ENCODE measurements at regions not wholly inside any gene's neighbourhood (a gene's known extent, or its start where the extent isn't known, plus 50 kb on each side); places are given as distances from the start of the nearest gene placed in this dataset.

- no peak overlapping the region for H3K4me3 Mint-ChIP-seq (ENCODE audit: unreplicated experiment)
- peaks cover 18% of the 10 kb centered on the region for H3K4me1 Mint-ChIP-seq (ENCODE audit: low read depth, unreplicated experiment)
- TF ChIP-seq, protein P1, sequence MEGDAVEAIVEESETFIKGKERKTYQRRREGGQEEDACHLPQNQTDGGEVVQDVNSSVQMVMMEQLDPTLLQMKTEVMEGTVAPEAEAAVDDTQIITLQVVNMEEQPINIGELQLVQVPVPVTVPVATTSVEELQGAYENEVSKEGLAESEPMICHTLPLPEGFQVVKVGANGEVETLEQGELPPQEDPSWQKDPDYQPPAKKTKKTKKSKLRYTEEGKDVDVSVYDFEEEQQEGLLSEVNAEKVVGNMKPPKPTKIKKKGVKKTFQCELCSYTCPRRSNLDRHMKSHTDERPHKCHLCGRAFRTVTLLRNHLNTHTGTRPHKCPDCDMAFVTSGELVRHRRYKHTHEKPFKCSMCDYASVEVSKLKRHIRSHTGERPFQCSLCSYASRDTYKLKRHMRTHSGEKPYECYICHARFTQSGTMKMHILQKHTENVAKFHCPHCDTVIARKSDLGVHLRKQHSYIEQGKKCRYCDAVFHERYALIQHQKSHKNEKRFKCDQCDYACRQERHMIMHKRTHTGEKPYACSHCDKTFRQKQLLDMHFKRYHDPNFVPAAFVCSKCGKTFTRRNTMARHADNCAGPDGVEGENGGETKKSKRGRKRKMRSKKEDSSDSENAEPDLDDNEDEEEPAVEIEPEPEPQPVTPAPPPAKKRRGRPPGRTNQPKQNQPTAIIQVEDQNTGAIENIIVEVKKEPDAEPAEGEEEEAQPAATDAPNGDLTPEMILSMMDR (IDR thresholded peaks at IDR 0.05; ENCODE audit: partially characterized antibody, unreplicated experiment), result no peak
- H3K27ac Mint-ChIP-seq (ENCODE audit: unreplicated experiment), result no peak overlapping the region
- H3K9me3 Mint-ChIP-seq (ENCODE audit: unreplicated experiment), result peaks cover 3% of the 10 kb centered on the region
- H3K36me3 Mint-ChIP-seq (ENCODE audit: unreplicated experiment), result peaks cover 5% of the 10 kb centered on the region
- DNase-seq, result no peak
- H3K27me3 Mint-ChIP-seq (ENCODE audit: unreplicated experiment), result peaks cover 6% of the 10 kb centered on the region
Measured at GRCh38 chr11:45748801-45749200, 56.1 kb upstream of the SLC35C1 start.

- no peak for DNase-seq
- Mint-ChIP-seq H3K27ac (ENCODE audit: unreplicated experiment) (no peak overlapping the region), H3K4me1 (ENCODE audit: low read depth, unreplicated experiment) (peaks cover 3% of the 10 kb centered on the region), H3K9me3 (ENCODE audit: unreplicated experiment) (peaks cover 1% of the 10 kb centered on the region), H3K4me3 (ENCODE audit: unreplicated experiment) (no peak overlapping the region), H3K36me3 (ENCODE audit: unreplicated experiment) (peaks cover 5% of the 10 kb centered on the region), H3K27me3 (ENCODE audit: unreplicated experiment) (peaks cover 3% of the 10 kb centered on the region)
- TF ChIP-seq, protein P1 (IDR thresholded peaks at IDR 0.05; ENCODE audit: partially characterized antibody, unreplicated experiment), result no peak
Measured at GRCh38 chr11:45745065-45745811, 59.7 kb upstream of the SLC35C1 start.

- TF ChIP-seq, protein P1 (IDR thresholded peaks at IDR 0.05; ENCODE audit: partially characterized antibody, unreplicated experiment), result no peak
- Mint-ChIP-seq H3K4me3 (ENCODE audit: unreplicated experiment) (no peak overlapping the region), H3K27ac (ENCODE audit: unreplicated experiment) (no peak overlapping the region), H3K27me3 (ENCODE audit: unreplicated experiment) (no peaks in the 10 kb centered on the region), H3K9me3 (ENCODE audit: unreplicated experiment) (peaks cover 1% of the 10 kb centered on the region), H3K4me1 (ENCODE audit: low read depth, unreplicated experiment) (no peaks in the 10 kb centered on the region), H3K36me3 (ENCODE audit: unreplicated experiment) (peaks cover 4% of the 10 kb centered on the region)
- no peak for DNase-seq
Measured at GRCh38 chr11:45743556-45744468, 61.1 kb upstream of the SLC35C1 start.

- TF ChIP-seq, protein P1 (IDR thresholded peaks at IDR 0.05; ENCODE audit: partially characterized antibody, unreplicated experiment), result no peak
- DNase-seq, result no peak
- Mint-ChIP-seq H3K4me1 (ENCODE audit: low read depth, unreplicated experiment) (peaks cover 4% of the 10 kb centered on the region), H3K27me3 (ENCODE audit: unreplicated experiment) (no peaks in the 10 kb centered on the region), H3K36me3 (ENCODE audit: unreplicated experiment) (peaks cover 4% of the 10 kb centered on the region), H3K27ac (ENCODE audit: unreplicated experiment) (no peak overlapping the region), H3K9me3 (ENCODE audit: unreplicated experiment) (peaks cover 1% of the 10 kb centered on the region), H3K4me3 (ENCODE audit: unreplicated experiment) (no peak overlapping the region)
Measured at GRCh38 chr11:45741582-45741981, 63.4 kb upstream of the SLC35C1 start.
